ENCODE measurements at regions not wholly inside any gene's neighbourhood (a gene's known extent, or its start where the extent isn't known, plus 50 kb on each side); places are given as distances from the start of the nearest gene placed in this dataset.
"Not testable (repeated sequence)": the region's sequence is repeated elsewhere in the genome, so short reads cannot be mapped to it uniquely, and the experiment has no call there.

DNA sequence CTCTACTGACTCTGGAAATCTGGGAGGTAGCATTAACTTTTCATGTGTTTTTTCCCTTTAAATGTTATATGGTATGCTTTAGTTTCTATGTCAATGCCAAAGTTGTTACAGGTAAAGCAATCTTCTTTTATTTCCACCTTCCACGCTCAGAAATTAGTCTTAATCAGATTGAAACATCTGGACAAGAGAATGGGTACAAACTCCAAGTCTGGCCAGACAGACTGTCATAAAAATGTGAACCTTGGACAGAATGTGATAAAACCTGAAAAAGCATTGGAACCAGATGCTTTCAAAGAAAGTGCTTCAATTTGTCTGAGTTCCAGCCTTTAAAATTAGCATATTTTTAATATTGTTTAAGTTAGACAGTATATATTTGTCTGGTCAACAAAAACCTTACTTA is 110.7 kb upstream of the P2RY1 start:
- DNase-seq: no peak

DNA sequence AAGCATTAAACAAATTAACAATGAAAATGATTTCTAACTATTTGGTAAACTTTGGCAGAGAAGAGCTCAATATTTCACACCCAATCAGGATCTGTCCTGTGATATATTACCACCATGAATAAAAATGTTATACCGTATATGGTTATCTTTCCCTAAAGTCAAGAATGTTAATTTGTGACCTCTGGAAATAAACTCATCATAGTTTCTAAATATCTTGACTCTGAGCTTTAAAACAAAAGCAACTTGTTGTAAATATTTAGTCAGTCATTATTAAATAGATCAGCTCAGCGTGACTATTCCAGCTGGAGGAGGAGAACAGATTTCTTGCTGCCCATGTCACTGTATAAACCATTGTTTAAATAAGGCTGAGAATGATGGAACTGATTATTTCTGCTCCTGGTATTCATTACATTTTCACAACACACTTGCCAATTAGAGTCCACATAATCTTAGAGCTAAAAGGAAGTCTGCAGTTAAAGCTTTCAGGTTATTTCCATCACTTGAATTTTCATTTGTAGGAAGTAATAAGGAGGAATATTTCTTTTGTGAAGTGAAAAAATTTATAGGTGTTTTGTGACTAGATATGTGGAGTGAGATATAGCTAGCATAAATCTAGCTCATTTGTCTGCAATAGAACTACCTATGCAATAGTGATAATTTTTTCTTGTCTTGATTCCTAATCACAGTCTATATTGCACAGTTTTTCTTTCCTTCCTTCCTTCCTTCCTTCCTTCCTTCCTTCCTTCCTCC is 106.5 kb upstream of the P2RY1 start:
- DNase-seq: peak; percentile 24

DNA sequence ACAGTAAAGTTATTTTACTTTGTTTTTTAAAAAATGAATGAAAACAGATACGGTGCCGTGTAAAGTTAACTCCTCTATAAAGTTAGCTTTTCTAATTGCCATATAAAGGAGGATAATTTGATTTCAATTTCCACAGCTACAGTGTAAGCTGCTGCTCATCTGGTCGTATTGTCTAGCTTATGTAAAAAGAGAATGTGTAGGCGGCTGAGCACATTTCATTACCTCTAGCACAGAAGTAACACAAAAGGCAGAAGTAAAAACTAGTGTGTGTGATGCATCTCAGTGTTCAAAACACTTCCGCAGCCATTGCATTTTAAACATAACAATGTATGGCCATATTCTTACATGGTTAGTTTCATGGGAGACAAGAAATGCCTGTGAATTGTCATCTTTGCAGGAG is 105.0 kb upstream of the P2RY1 start:
- DNase-seq: no peak

DNA sequence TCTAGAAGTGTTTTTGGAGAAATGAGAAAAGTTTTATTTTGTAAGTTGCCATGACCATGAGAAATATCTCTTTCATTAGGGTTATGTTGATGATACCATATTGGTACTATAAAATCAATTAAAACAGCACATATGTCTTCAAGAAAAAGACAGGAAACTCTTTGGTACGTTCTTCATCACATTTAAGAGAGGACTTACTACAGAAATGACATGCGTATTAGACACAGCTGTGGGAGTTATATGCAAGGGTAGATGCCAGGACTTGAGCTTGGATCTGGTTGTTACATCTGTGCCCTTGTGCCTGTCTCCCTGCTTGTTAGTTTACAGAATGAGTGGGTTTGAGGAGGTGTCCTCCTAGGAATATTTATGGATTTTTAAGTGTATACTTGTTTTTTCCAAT is 103.4 kb upstream of the P2RY1 start:
- DNase-seq: no peak

DNA sequence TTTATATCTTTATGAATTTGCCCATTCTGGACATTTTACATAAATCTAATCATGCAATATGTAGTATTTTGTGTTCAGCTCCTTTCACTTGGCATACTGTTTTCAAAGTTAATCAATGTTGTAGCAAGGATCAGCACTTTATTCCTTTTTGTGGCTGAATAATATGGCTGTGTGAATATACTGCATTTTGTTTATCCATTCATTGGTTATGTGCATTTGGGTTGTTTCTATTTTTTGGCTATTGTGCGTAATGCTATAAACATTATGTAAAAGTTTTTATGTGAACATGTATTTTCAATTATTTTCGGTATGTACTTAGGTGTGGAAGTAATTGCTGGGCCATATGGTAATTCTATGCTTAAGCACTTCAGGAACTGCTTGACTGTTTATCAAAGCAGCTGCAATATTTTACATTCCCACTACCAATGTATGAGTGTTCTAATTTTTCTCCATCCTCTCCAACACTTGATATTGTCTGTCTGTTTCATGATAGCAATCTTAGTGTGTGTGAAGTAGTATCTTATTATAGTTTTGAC is 101.3 kb upstream of the P2RY1 start:
- DNase-seq: no peak

DNA sequence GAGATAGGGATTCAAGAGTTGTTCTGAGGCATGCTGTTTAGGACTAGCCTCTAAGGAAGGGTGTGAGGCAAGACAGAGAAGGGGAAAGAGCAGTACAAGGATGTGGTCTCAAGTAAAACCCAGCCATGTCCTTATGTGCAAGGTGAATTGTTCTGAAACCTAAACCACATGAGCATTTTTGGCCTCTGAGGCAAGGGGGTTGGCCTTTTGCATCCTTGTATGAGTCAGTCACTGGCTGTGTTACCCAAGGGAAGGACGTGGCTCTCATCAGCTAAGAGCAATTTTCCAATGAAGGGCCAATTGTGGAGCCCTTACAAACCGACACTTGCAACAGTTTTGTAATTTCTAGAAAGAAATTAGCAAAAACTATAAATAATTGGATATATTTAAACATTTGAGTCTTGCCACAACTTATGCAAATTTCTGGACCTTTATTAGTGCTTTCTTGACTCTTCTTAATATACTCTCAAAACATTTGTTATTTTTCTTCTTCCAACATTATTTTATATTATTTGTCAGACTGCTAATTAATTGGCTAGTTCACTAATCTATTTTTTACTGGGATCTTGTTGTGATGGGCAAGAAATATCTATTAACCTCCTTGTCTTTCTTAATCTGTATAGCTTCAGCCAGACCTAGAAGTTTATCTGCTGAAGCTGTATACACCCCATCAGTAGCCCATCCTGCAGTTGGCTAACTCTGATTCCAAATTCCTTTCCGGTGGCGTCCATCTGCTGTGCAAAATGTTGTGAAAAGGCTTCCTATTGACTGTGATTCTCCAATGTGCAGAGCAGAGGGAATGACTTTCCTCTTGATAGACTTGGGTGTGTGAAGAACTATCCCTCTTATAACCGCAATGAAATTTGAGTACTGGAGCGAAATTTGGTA is 97.7 kb upstream of the P2RY1 start:
- no peak for DNase-seq

DNA sequence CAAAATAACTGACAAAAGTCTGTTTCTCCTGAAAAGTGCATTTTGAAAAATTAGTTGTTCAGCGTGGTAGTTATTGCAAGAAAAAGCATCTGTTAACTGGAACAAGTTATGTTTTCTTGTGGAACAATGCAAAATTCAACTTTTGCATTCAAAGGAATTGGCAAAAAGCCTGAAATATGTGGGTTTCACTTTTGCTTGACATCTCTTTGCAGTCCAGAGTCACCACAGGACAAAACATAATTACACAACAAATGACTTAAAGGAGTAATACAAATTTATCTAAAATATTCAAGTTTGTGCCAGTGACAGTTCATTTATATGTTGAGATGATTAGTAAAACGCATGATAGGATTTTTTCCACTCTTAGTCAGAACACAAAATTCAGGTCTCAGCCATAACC is 96.3 kb upstream of the P2RY1 start:
- DNase-seq: no peak

DNA sequence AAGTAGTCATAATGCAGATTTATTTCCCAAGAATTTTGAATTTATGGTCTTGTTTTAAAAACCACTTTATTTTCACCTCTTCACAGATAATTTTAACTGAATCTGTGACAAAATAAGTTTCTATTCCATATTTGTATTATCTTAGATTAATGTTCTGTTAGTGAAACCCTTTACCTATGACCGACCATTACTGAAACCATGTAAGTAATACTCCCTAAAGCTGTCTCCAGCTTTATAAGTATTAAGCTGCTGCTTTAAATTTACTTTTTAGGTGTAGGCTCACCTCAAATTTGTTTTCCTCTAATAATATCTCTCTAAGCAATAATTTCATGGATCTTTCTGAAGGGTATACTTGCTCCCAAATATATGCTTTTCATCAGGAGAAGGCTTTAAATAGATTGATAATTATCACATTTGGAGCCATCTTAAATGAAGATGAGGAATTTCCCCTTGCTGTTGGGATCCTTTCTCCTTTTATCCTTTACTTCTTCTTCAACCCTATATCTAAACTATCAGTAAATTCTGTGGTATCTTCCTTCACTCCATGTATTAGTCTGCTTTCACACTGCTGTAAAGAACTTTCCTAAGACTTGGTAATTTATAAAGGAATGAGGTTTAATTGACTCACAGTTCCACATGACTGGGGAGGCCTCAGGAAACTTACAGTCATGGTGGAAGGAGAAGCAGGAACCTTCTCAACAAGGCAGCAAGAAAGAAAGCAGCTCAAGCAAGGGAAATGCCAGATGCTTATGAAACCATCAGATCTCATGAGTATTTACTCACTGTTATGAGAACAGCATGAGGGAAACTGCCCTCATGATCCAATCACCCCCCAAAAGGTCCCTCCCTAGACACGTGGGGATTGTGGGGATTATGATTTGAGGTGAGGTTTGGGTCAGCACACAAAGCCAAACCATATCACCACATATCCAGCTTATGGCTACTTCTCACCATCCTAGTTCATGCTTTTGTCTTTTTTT is 92.3 kb upstream of the P2RY1 start:
- DNase-seq: no peak

DNA sequence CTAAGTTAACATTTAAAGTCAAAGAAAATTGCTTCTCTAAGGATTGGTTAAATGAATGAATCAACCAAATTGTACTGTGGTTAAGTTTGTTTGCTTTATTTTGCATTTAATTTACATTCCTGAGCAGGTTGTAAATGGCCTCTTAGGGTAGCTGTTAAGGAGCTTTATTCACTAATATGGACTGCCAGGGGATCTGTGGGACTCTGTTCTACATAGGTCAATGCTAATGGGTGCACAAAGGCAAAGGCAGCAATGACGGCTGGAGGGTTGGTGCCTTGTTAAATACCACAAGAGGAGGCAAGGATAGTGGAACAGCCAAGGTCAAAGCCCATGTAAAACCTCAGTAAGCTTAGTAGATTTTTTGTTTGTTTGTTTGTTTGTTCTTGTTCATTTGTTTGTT is 89.3 kb upstream of the P2RY1 start:
- no peak for DNase-seq

DNA sequence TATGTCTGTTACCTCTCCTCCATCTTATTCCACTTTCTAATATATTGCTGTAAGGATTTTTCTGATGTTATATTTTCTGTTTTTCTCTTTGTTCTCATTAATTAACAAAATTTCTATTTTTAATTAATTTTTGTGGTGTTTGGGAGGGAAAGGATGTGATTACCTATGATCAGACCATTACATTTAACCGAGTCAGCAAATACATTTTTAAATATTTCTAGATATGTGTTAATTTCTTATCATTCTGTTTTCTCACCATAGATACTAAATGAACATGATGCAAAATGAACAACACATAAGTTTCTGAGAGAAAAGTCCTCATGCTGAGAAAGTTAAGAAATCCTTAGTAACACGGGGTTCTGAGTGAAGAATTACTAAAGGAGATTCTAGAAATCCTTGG is 80.6 kb upstream of the P2RY1 start:
- DNase-seq: no peak

DNA sequence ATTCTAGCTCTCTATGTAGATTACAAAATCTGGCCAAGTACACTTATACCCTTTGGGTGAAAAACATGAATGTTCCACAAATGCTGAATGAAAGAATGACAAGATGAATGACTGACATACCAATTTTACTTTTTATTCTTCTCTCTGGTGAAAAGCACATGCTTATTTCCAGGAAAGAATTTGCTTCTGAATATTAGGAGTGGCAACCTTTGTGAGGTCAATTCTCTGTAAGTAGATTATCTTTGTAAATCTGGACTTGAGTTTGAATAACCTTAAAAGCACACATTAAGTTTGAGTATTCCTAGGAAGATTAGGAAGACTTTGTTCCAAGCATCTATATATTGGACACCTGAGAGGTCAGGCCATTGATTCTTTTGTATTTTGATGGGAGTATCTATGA is 78.1 kb upstream of the P2RY1 start:
- DNase-seq: no peak

DNA sequence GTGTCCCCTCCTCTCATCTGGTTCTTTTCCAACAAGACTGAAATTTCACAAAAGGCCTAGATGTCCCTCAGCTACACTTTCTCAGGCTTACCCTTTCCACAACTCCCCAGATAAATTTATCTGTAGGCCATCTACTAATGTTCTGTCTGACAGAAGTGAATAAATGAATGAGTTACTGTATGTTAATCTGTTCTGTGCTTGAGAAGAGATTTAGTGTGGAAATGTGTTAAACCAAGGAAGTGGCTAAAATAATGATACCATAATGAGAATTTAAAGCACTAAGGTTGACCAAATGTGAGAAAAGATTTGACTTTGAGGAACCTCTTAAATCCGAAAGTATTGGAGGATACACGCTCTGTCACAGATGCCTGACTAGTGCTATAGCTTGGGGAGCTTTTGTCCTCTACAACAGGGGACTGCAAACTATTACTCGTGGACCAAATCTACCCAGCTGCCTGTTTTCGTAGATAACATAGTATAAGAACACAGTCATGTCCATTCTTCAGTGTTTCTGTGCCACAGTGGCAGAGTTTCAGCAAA is 74.8 kb upstream of the P2RY1 start:
- DNase-seq: no peak

DNA sequence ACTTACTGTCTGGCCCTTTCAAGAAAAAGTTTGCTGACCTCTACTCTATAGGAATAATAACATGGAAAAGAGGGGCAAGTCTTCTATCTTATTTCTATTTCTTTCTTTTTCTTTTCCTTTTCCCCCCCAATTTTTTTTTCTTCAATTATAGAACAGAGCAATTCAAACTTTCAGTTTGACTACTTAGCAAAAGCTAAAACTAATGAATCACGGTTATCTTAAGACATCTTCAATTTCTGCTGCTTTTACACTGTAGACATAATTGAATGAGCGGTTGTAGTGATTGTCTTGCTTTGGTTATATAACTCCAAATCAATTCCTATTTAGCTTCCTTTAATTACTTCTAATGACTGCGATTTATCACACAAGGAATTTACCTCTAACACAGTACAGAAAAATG is 74.3 kb upstream of the P2RY1 start:
- no peak for DNase-seq

DNA sequence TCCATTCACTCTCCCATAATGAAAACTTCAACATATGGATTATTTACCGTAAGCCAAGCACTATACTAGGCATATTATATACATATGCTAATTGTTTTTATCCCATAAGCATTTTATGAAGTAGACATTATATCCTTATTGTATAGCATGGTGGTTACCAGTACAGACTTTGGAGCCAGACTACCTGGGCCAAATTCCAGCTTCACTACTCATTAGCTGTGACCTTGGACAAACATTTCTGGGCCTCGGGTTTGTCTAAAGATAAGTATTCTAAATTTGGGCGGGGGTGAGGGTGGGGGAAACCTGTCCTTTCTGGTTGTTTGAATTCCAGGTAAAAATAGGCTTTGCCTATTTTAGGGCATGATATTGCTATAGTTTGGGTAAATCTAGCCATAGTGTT is 66.5 kb upstream of the P2RY1 start:
- DNase-seq: no peak

DNA sequence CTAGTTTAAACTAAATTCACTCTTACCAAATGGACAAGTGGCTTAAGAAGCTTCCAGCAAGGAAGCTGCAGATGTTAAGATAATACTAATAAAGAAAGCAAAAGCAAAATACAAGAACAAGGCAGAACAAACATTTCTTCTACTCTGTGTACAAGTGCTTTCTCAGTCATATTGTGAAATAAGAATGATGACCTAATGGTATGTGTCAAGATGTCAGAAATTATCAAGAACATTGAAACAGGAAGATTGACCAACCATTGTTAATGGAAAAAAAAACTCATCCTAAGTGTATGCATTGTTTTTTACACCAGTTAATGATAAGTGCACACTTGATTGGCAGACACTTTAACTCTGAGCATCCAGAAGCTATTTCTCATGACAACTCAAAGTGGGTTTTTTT is 65.4 kb upstream of the P2RY1 start:
- peak; percentile 60 for DNase-seq

DNA sequence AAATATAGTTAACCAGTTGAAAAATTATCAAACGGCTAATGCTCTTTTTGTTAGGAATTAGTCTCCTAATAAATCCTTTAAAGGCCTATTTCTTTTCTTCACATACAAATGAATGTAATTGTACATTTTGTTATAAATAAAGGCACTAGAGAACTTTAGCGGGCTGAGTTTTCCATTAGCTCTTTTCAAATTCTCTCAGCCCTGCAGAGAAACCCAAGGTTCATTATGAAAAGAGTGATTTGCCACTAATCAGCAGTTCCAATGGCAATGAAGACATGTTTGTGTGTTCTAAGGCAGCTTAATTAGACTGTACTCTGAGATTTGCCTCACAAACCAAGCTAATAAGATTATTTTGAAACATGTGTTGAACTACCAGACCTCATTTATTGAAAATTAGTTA is 64.6 kb upstream of the P2RY1 start:
- DNase-seq: peak; percentile 45

DNA sequence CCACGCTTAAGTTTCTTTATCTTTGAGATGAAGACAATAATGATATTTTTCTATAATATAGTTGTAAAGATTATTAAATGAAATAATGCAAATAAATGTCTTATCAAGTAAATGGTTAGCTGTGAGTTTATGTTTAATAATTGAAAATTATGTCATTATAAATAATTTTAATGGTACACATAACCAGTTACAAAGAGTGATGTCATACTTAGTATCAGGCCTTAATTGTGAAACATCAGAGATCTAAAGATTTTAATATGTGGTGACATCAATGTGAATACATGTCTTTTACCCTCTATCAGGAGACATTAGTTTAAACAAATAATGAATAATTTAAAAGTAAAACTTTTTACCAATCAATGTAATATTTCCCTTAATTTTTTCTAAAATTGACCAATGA is 63.8 kb upstream of the P2RY1 start:
- DNase-seq: no peak

DNA sequence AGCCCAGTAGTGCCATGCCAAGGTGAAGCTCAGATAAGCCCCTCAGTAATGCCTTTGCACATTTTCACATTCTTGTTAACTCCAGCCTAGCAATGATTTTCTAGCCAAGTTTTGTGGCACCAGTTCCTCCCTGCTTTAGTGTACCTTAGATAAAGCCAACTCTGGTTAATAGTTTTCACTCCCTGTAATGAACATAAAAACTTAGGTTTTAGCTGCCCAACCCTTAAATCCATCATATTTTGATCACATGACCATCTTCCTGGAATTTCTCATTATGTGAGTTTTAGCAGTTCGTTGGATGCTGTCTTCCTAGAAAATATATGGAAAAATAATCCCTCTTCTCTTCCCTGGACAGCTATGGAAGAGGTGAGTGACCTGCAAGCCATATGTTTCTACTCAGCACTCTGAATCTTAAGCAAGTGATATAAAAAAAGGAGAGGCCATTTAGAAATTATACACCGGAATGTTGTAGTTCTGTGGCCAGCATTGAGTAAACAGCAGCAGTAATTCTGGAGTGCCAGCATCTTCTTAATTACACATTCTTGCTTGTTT is 62.2 kb upstream of the P2RY1 start:
- no peak for DNase-seq

DNA sequence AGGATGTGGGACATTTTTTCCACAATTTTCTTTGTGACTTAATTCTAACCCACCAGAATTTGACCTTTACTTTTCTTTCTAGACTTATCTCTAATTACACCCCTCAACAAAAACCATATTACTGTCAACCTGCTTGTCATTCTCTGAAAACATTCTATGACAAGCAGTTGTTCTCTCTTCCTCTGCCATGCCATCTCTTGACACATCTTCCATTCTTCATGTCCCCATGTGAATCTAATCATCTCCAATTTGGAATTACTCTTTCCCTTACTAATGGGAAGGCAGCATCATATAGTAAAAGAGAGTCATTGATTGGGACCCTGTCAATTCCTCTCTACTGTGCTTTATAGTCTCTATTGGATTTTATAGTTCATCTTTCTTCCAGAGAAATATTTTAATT is 61.3 kb upstream of the P2RY1 start:
- DNase-seq: no peak

DNA sequence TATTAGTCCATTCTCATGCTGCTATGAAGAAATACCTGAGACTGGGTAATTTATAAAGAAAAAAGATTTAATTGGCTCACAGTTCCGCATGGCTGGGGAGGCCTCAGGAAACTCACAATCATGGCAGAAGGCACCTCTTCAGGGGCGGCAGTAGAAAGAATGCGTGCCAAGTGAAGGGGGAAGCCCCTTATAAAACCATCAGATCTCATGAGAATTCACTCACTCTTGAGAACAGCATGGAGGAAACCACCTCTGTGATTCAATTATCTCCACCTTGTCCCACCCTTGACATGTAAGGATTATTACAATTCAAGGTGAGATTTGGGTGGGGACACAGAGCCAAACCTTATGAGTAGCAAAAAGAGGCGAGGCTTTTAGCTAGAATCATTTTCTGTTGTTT is 60.7 kb upstream of the P2RY1 start:
- DNase-seq: not testable (repeated sequence)

DNA sequence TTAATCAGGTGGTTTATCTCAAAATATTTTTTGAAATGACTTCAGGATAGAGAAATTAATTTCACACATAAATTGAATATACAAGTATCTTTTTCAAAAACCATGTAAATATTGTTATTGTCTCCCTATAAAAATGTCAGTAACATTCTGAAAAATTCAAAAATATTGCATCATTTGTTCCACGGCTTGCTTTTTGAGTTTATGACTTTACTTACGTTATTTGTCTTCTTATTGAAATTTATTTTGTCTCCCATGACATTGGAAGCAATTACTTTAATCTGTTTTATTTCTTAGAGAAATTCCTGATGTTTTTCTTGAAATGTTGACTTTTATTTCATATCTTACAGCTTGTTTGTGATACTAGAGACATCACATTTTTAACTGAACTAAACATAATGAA is 56.9 kb upstream of the P2RY1 start:
- no peak for DNase-seq

DNA sequence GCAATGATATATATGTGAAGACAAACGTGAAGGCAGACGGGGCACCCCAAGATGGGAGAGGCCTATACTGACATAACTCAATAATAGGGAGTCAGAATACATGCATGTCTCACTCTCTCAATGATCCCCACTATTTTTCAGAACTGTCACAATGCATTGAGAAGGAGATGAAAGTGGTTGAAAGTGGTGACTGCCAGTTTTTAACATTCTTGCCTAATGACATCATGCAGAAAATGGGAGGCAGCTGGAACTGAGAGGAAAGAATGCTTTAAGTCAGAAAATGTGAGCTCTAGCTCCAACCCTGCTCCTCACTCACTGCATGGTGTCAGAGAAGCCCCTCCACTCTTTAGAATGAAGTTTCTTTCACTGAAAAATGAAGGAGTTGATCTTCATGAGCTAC is 55.3 kb upstream of the P2RY1 start:
- DNase-seq: peak; percentile 77

Data from eye (tissue), 1 donor.